ENCODE measurements at regions not wholly inside any gene's neighbourhood (a gene's known extent, or its start where the extent isn't known, plus 50 kb on each side); places are given as distances from the start of the nearest gene placed in this dataset.

GRCh38 chr6:103672169-103672568 is 1187.5 kb downstream of the HACE1 start:
- Histone ChIP-seq H3K79me2 (ENCODE audit: control insufficient read depth, insufficient read depth, low read length) (no peaks in the 10 kb centered on the region), H3K9ac (ENCODE audit: insufficient read depth in 1 of 2, low read depth in 2 of 2, low read length in 2 of 2) (no peak overlapping the region), H3K27me3 (ENCODE audit: control insufficient read depth in 2 of 2, insufficient read depth in 2 of 2, low read length in 2 of 2) (no peaks in the 10 kb centered on the region), H3K9me1 (ENCODE audit: control insufficient read depth, insufficient read depth, low read length) (no peaks in the 10 kb centered on the region), H2AFZ (ENCODE audit: low read depth, low read length) (no peak overlapping the region), H3K36me3 (ENCODE audit: control insufficient read depth, insufficient read depth, low read length) (no peaks in the 10 kb centered on the region), H3K9me3 (replicated peaks; ENCODE audit: control insufficient read depth, insufficient read depth, low read depth, low read length) (no peaks in the 10 kb centered on the region), H3K4me1 (replicated peaks in 1 of 2; ENCODE audit: control insufficient read depth in 2 of 2, insufficient read depth in 2 of 2, low read length in 2 of 2) (no peaks in the 10 kb centered on the region), H4K20me1 (replicated peaks; ENCODE audit: control insufficient read depth, insufficient read depth, low read length) (no peaks in the 10 kb centered on the region), H3K4me3 (no peak overlapping the region), H3K4me2 (ENCODE audit: insufficient read depth, low read length) (no peak overlapping the region), H3K27ac (ENCODE audit: extremely low read depth, low read depth, low read length) (no peak overlapping the region)
- BruUV-seq (replicated peaks): no TSS peak
- TF ChIP-seq ZEB2 (IDR thresholded peaks at IDR 0.05) (no peak), ZNF354B (CRISPR knock-in tag; IDR thresholded peaks at IDR 0.05) (no peak), SIX5 (IDR thresholded peaks at IDR 0.05; ENCODE audit: borderline replicate concordance in 1 of 2, insufficient read depth in 1 of 2, low read depth in 1 of 2, low read length in 2 of 2) (no peak), ZNF280B (CRISPR knock-in tag; IDR thresholded peaks at IDR 0.05) (no peak), ZNF140 (CRISPR knock-in tag; IDR thresholded peaks at IDR 0.05) (no peak), NR2C2 (CRISPR knock-in tag; IDR thresholded peaks at IDR 0.05) (no peak), NR2C2 (tag; IDR thresholded peaks at IDR 0.05) (no peak), E2F3 (CRISPR knock-in tag; IDR thresholded peaks at IDR 0.05) (no peak), ZC3H11A (IDR thresholded peaks at IDR 0.05; ENCODE audit: low read depth, low read length) (no peak)
- TF ChIP-seq, protein P1, sequence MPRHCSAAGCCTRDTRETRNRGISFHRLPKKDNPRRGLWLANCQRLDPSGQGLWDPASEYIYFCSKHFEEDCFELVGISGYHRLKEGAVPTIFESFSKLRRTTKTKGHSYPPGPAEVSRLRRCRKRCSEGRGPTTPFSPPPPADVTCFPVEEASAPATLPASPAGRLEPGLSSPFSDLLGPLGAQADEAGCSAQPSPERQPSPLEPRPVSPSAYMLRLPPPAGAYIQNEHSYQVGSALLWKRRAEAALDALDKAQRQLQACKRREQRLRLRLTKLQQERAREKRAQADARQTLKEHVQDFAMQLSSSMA (CRISPR knock-in tag; IDR thresholded peaks at IDR 0.05): no peak
- TF ChIP-seq, protein P2, sequence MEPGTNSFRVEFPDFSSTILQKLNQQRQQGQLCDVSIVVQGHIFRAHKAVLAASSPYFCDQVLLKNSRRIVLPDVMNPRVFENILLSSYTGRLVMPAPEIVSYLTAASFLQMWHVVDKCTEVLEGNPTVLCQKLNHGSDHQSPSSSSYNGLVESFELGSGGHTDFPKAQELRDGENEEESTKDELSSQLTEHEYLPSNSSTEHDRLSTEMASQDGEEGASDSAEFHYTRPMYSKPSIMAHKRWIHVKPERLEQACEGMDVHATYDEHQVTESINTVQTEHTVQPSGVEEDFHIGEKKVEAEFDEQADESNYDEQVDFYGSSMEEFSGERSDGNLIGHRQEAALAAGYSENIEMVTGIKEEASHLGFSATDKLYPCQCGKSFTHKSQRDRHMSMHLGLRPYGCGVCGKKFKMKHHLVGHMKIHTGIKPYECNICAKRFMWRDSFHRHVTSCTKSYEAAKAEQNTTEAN (CRISPR knock-in tag; IDR thresholded peaks at IDR 0.05): no peak
- 0% methylated on average over 1 of the region's 1 CpG for WGBS (ENCODE audit: insufficient coverage, low coverage, missing lambda C conversion rate)
- ATAC-seq: no peak
- intact Hi-C loops (cut with micrococcal nuclease): no loop called here
- ChIA-PET CTCF (ENCODE audit: low intra/inter-chr PET ratio) (no interaction called here), POLR2A (no interaction called here)
- no peak for FAIRE-seq
- no peak for DNase-seq (ENCODE audit: extremely low read depth in 1 of 4, low spot score in 3 of 4)
- in situ Hi-C loops (cut with MboI): no loop called here
